ENCODE measurements at regions not wholly inside any gene's neighbourhood (a gene's known extent, or its start where the extent isn't known, plus 50 kb on each side); places are given as distances from the start of the nearest gene placed in this dataset.

DNA sequence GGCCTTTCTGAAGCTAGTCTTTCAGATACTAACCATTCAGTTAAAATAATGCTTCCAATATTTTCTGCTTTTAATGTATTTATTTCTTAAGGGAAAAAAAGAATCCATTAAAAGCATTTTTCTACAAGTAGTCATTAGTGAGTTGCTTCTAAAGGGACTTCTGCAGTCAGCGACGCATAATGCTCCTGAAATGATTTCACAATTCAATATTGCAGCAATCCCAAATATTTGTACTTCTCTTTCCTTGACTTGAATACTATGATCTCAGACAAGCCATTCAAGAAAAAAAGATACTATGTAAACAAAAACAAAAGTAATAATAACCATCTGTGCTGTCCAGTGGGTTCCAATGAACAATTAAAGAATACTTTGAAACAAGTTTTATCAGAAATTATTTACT is 681.0 kb downstream of the DIPK2A start:
- Mint-ChIP-seq H3K27me3 (ENCODE audit: low read depth, unreplicated experiment) (no peaks in the 10 kb centered on the region), H3K36me3 (ENCODE audit: low read depth, unreplicated experiment) (no peaks in the 10 kb centered on the region), H3K27ac (ENCODE audit: unreplicated experiment) (no peak overlapping the region), H3K9me3 (ENCODE audit: unreplicated experiment) (no peaks in the 10 kb centered on the region), H3K4me3 (ENCODE audit: unreplicated experiment) (no peak overlapping the region), H3K4me1 (ENCODE audit: low read depth, unreplicated experiment) (no peaks in the 10 kb centered on the region)
- H3K4me2 ChIP-seq (ENCODE audit: low read length) = no peak overlapping the region
- DNase-seq (ENCODE audit: low read depth) (no peak), FAIRE-seq (no peak)
- no peaks in the 10 kb centered on the region for H3K4me1 ChIP-seq (ENCODE audit: insufficient read depth, low read length)
- no peaks in the 10 kb centered on the region for H3K36me3 ChIP-seq (ENCODE audit: insufficient read depth, low read length)
- H3K79me2 ChIP-seq (ENCODE audit: insufficient read depth, low read length) = no peaks in the 10 kb centered on the region
- no peak overlapping the region for H3K9ac ChIP-seq (ENCODE audit: low read length)
- no peak overlapping the region for H3K27ac ChIP-seq (ENCODE audit: low read depth, low read length)
- H3K4me3 ChIP-seq (ENCODE audit: insufficient read depth, low read depth, low read length) = no peak overlapping the region
- H3K9me3 ChIP-seq (ENCODE audit: insufficient read depth, low read depth, low read length) = no peaks in the 10 kb centered on the region
- H3K27me3 ChIP-seq (ENCODE audit: insufficient read depth, low read length) = no peaks in the 10 kb centered on the region
- no peak overlapping the region for H2AFZ ChIP-seq (ENCODE audit: low read depth, low read length)
- H4K20me1 ChIP-seq (ENCODE audit: insufficient read depth, low read length) = no peaks in the 10 kb centered on the region
- no peak for TF ChIP-seq EZH2 (IDR thresholded peaks at IDR 0.05; ENCODE audit: insufficient read depth, low read length)
- TF ChIP-seq, protein P1, sequence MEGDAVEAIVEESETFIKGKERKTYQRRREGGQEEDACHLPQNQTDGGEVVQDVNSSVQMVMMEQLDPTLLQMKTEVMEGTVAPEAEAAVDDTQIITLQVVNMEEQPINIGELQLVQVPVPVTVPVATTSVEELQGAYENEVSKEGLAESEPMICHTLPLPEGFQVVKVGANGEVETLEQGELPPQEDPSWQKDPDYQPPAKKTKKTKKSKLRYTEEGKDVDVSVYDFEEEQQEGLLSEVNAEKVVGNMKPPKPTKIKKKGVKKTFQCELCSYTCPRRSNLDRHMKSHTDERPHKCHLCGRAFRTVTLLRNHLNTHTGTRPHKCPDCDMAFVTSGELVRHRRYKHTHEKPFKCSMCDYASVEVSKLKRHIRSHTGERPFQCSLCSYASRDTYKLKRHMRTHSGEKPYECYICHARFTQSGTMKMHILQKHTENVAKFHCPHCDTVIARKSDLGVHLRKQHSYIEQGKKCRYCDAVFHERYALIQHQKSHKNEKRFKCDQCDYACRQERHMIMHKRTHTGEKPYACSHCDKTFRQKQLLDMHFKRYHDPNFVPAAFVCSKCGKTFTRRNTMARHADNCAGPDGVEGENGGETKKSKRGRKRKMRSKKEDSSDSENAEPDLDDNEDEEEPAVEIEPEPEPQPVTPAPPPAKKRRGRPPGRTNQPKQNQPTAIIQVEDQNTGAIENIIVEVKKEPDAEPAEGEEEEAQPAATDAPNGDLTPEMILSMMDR (IDR thresholded peaks at IDR 0.05; ENCODE audit: insufficient read depth, low read depth, low read length) = no peak

DNA sequence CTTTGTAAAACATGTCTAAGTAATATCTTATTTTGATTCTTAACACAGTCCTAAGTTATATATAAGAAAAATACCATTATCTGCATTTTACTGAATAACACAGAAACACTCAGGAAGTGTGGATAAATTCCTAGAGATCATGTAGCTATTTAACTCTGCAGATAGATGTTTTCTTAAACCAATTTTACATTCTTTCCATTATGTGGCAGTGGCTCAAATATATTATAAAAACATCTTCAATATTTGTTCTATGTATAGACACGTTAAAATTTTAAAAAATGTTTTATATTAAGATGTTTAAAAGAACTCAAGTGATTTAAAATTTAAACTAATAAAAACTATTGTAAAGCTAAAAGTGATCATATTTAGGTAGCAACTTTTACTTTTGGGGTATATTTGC is 683.8 kb downstream of the DIPK2A start:
- TF ChIP-seq, protein P1 (IDR thresholded peaks at IDR 0.05; ENCODE audit: insufficient read depth, low read depth, low read length) = no peak
- TF ChIP-seq EZH2 (IDR thresholded peaks at IDR 0.05; ENCODE audit: insufficient read depth, low read length) = no peak
- no peaks in the 10 kb centered on the region for H3K4me1 Mint-ChIP-seq (ENCODE audit: low read depth, unreplicated experiment)
- Histone ChIP-seq H3K4me2 (ENCODE audit: low read length) (no peak overlapping the region), H4K20me1 (ENCODE audit: insufficient read depth, low read length) (no peaks in the 10 kb centered on the region), H3K4me1 (ENCODE audit: insufficient read depth, low read length) (no peaks in the 10 kb centered on the region), H3K27ac (ENCODE audit: low read depth, low read length) (no peak overlapping the region), H3K9ac (ENCODE audit: low read length) (no peak overlapping the region), H3K79me2 (ENCODE audit: insufficient read depth, low read length) (no peaks in the 10 kb centered on the region), H3K36me3 (ENCODE audit: insufficient read depth, low read length) (no peaks in the 10 kb centered on the region), H2AFZ (ENCODE audit: low read depth, low read length) (no peak overlapping the region), H3K4me3 (ENCODE audit: insufficient read depth, low read depth, low read length) (no peak overlapping the region), H3K9me3 (ENCODE audit: insufficient read depth, low read depth, low read length) (no peaks in the 10 kb centered on the region), H3K27me3 (ENCODE audit: insufficient read depth, low read length) (no peaks in the 10 kb centered on the region)
- no peak overlapping the region for H3K27ac Mint-ChIP-seq (ENCODE audit: unreplicated experiment)
- FAIRE-seq (no peak), DNase-seq (ENCODE audit: low read depth) (no peak)
- no peak overlapping the region for H3K4me3 Mint-ChIP-seq (ENCODE audit: unreplicated experiment)
- no peaks in the 10 kb centered on the region for H3K27me3 Mint-ChIP-seq (ENCODE audit: low read depth, unreplicated experiment)
- H3K36me3 Mint-ChIP-seq (ENCODE audit: low read depth, unreplicated experiment) = no peaks in the 10 kb centered on the region
- H3K9me3 Mint-ChIP-seq (ENCODE audit: unreplicated experiment) = no peaks in the 10 kb centered on the region

DNA sequence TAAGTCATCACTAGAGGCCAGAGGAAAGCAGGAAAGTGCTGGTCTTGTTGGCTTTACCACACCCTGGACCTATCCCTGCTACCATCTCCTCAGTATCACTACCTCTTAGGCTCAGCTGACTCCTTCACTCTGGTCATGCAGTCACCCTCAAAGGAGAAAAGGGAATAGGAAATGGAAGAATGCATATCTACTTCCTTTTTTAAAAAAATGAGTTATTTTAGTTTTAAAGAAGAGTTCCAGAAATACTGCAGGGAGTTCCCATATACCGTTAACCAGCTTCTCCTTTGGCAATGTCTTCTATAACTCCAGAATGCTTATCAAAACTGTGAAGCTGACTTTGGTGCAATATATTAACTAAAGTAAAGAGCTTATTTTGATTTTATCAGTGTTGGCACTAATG is 688.6 kb downstream of the DIPK2A start:
- Histone ChIP-seq H3K4me3 (ENCODE audit: insufficient read depth, low read depth, low read length) (no peak overlapping the region), H3K4me2 (ENCODE audit: low read length) (no peak overlapping the region), H3K9ac (ENCODE audit: low read length) (no peak overlapping the region), H4K20me1 (ENCODE audit: insufficient read depth, low read length) (no peaks in the 10 kb centered on the region), H3K27ac (ENCODE audit: low read depth, low read length) (no peak overlapping the region), H3K36me3 (ENCODE audit: insufficient read depth, low read length) (no peaks in the 10 kb centered on the region), H3K79me2 (ENCODE audit: insufficient read depth, low read length) (no peaks in the 10 kb centered on the region), H2AFZ (ENCODE audit: low read depth, low read length) (no peak overlapping the region), H3K9me3 (ENCODE audit: insufficient read depth, low read depth, low read length) (peaks cover 2% of the 10 kb centered on the region), H3K4me1 (ENCODE audit: insufficient read depth, low read length) (no peaks in the 10 kb centered on the region), H3K27me3 (ENCODE audit: insufficient read depth, low read length) (no peaks in the 10 kb centered on the region)
- no peaks in the 10 kb centered on the region for H3K36me3 Mint-ChIP-seq (ENCODE audit: low read depth, unreplicated experiment)
- FAIRE-seq (no peak), DNase-seq (ENCODE audit: low read depth) (no peak)
- H3K4me3 Mint-ChIP-seq (ENCODE audit: unreplicated experiment) = no peak overlapping the region
- H3K27me3 Mint-ChIP-seq (ENCODE audit: low read depth, unreplicated experiment) = no peaks in the 10 kb centered on the region
- no peak overlapping the region for H3K27ac Mint-ChIP-seq (ENCODE audit: unreplicated experiment)
- H3K9me3 Mint-ChIP-seq (ENCODE audit: unreplicated experiment) = peaks cover 10% of the 10 kb centered on the region
- no peaks in the 10 kb centered on the region for H3K4me1 Mint-ChIP-seq (ENCODE audit: low read depth, unreplicated experiment)
- TF ChIP-seq, protein P1 (IDR thresholded peaks at IDR 0.05; ENCODE audit: insufficient read depth, low read depth, low read length) = no peak
- no peak for TF ChIP-seq EZH2 (IDR thresholded peaks at IDR 0.05; ENCODE audit: insufficient read depth, low read length)

Measured in astrocyte (in vitro differentiated cells and primary cell).